ENCODE measurements at regions not wholly inside any gene's neighbourhood (a gene's known extent, or its start where the extent isn't known, plus 50 kb on each side); places are given as distances from the start of the nearest gene placed in this dataset.

- intact Hi-C loops (cut with micrococcal nuclease), result loop anchor here (5.0 to 10.0 kb wide), 4 partner anchors 76 to 774 kb away; no protein-coding TSS in a partner anchor
These were observed 261.4 kb upstream of the CFAP20DC start for GRCh38 chr3:59311231-59311630.

GRCh38 chr3:59310736-59311135 is 260.9 kb upstream of the CFAP20DC start:
- intact Hi-C loops (cut with micrococcal nuclease), result loop anchor here (5.0 to 10.0 kb wide), 4 partner anchors 77 to 774 kb away; no protein-coding TSS in a partner anchor

GRCh38 chr3:59308684-59309083 is 258.9 kb upstream of the CFAP20DC start:
- intact Hi-C loops (cut with micrococcal nuclease), result no loop called here

GRCh38 chr3:59308001-59308400 is 258.2 kb upstream of the CFAP20DC start:
- intact Hi-C loops (cut with micrococcal nuclease), result no loop called here

GRCh38 chr3:59306436-59306835 is 256.6 kb upstream of the CFAP20DC start:
- intact Hi-C loops (cut with micrococcal nuclease), result no loop called here

- intact Hi-C loops (cut with micrococcal nuclease), result no loop called here
These were observed 254.5 kb upstream of the CFAP20DC start for GRCh38 chr3:59304296-59304695.

GRCh38 chr3:59303452-59303851 is 253.6 kb upstream of the CFAP20DC start:
- intact Hi-C loops (cut with micrococcal nuclease), result no loop called here

GRCh38 chr3:59302442-59302841 is 252.6 kb upstream of the CFAP20DC start:
- intact Hi-C loops (cut with micrococcal nuclease), result no loop called here

GRCh38 chr3:59300733-59301132 is 250.9 kb upstream of the CFAP20DC start:
- intact Hi-C loops (cut with micrococcal nuclease), result no loop called here

- intact Hi-C loops (cut with micrococcal nuclease), result no loop called here
These were observed 249.7 kb upstream of the CFAP20DC start for GRCh38 chr3:59299561-59299960.

- intact Hi-C loops (cut with micrococcal nuclease), result no loop called here
These were observed 240.5 kb upstream of the CFAP20DC start for GRCh38 chr3:59290358-59290757.

GRCh38 chr3:59289831-59290230 is 240.0 kb upstream of the CFAP20DC start:
- intact Hi-C loops (cut with micrococcal nuclease), result no loop called here

GRCh38 chr3:59288951-59289350 is 239.1 kb upstream of the CFAP20DC start:
- intact Hi-C loops (cut with micrococcal nuclease), result no loop called here

GRCh38 chr3:59286791-59287531 is 237.1 kb upstream of the CFAP20DC start:
- intact Hi-C loops (cut with micrococcal nuclease), result loop anchor here (1.0 to 2.0 kb wide), 3 partner anchors 52 to 102 kb away; no protein-coding TSS in a partner anchor

GRCh38 chr3:59285560-59285959 is 235.7 kb upstream of the CFAP20DC start:
- intact Hi-C loops (cut with micrococcal nuclease), result no loop called here

- intact Hi-C loops (cut with micrococcal nuclease), result no loop called here
These were observed 235.1 kb upstream of the CFAP20DC start for GRCh38 chr3:59284926-59285325.

GRCh38 chr3:59280113-59280512 is 230.3 kb upstream of the CFAP20DC start:
- intact Hi-C loops (cut with micrococcal nuclease), result no loop called here

- intact Hi-C loops (cut with micrococcal nuclease), result no loop called here
These were observed 228.0 kb upstream of the CFAP20DC start for GRCh38 chr3:59277816-59278215.

GRCh38 chr3:59277201-59277600 is 227.4 kb upstream of the CFAP20DC start:
- intact Hi-C loops (cut with micrococcal nuclease), result no loop called here

GRCh38 chr3:59273976-59274375 is 224.2 kb upstream of the CFAP20DC start:
- intact Hi-C loops (cut with micrococcal nuclease), result no loop called here

- intact Hi-C loops (cut with micrococcal nuclease), result no loop called here
These were observed 222.1 kb upstream of the CFAP20DC start for GRCh38 chr3:59271971-59272370.

- intact Hi-C loops (cut with micrococcal nuclease), result no loop called here
These were observed 221.1 kb upstream of the CFAP20DC start for GRCh38 chr3:59270921-59271320.

GRCh38 chr3:59270209-59270608 is 220.4 kb upstream of the CFAP20DC start:
- intact Hi-C loops (cut with micrococcal nuclease), result no loop called here
